ENCODE measurements at regions not wholly inside any gene's neighbourhood (a gene's known extent, or its start where the extent isn't known, plus 50 kb on each side); places are given as distances from the start of the nearest gene placed in this dataset.

DNA sequence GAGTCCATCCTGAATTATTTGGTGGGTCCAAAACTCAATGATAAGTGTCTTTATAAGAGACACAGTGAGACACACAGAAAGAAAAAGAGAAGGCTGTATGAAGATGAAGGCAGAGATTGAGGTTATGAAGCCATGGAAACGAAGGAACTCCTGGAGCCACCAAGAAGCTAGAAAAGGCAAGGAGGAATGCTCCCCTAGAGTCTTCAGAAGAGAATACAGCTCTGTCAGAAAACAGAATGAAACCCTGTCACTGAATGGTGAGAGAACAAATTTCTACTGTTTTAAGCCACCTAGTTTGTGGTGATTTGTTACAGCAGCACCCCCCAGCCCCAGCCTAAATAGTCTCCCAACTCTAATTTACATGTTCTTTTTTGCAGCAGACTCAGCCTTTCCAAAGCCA lies 635.1 kb downstream of the EPHA7 start:
- H3K4me3 ChIP-seq (ENCODE audit: low read depth, low read length), result no peak overlapping the region
- no peak for DNase-seq (ENCODE audit: low read depth)
- TF ChIP-seq, protein P1, sequence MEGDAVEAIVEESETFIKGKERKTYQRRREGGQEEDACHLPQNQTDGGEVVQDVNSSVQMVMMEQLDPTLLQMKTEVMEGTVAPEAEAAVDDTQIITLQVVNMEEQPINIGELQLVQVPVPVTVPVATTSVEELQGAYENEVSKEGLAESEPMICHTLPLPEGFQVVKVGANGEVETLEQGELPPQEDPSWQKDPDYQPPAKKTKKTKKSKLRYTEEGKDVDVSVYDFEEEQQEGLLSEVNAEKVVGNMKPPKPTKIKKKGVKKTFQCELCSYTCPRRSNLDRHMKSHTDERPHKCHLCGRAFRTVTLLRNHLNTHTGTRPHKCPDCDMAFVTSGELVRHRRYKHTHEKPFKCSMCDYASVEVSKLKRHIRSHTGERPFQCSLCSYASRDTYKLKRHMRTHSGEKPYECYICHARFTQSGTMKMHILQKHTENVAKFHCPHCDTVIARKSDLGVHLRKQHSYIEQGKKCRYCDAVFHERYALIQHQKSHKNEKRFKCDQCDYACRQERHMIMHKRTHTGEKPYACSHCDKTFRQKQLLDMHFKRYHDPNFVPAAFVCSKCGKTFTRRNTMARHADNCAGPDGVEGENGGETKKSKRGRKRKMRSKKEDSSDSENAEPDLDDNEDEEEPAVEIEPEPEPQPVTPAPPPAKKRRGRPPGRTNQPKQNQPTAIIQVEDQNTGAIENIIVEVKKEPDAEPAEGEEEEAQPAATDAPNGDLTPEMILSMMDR (IDR thresholded peaks at IDR 0.05; ENCODE audit: control insufficient read depth, extremely low read depth, insufficient read depth), result no peak

DNA sequence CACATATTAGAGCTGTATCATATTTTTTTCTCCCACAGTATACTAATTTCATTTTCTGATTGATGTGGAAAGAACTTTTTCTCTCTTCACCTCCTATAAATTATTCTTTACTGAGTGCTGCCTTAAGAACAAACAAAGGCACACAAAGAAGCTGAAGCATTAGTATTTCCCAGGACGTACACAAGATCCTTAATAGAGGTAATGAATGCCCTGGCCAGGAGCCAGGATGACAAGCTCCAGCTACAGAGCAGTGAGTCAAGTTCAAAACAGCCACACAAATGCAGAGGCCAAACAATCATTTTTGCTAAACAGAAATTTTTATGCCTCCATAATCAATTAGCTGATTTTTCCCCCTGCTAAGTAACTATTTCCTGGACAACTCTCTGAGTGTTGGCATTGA lies 639.6 kb downstream of the EPHA7 start:
- DNase-seq (ENCODE audit: low read depth), result peak; percentile 46
- TF ChIP-seq, protein P1 (IDR thresholded peaks at IDR 0.05; ENCODE audit: control insufficient read depth, extremely low read depth, insufficient read depth), result no peak
- H3K4me3 ChIP-seq (ENCODE audit: low read depth, low read length), result no peak overlapping the region

DNA sequence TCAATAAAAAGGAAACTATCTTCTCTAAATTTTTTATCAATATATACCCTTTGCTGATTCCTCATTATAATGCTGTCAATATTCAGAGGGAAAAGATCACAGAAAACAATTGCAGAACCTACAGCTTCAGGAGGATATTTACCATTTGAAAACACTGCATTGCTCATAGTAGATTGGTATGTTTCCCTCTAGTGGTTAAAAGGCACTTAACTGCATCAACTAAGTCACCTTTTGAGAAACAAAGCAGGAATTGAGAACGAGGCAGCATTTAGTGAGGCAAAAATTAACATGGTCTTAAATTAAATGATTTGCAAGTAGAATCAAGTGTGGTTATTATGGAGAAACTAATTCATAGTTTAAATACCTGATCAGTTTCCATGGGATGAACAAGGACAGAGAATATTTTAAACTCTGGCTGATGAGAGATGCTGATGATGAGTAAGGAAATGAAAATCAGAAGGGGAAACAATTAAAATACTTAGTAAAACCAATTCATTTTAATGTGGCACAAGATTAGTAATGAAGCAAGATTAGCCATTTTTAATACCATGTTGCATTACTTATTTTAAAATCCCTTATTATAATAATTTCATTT lies 642.1 kb downstream of the EPHA7 start:
- peak; percentile 25 for DNase-seq (ENCODE audit: low read depth)
- no peak overlapping the region for H3K4me3 ChIP-seq (ENCODE audit: low read depth, low read length)
- TF ChIP-seq, protein P1 (IDR thresholded peaks at IDR 0.05; ENCODE audit: control insufficient read depth, extremely low read depth, insufficient read depth), result peak; percentile 70

DNA sequence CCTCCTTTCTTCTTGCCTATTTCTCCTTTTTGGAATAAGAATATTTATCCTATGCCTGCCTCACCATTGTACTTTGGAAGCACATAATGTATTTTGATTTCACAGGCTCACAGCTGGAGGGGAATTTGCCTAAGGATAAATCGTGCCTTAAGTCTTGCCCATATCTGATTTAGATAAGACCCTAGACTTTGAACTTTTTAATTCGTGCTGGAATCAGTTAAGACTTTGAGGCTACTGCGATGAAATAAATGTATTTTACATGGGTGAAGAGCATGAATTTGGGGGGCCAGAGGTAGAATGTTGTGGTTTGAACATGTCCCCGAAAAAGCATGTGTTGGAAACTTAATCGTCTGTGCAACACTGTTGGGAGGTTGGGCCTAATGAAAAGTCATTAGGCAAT lies 648.8 kb downstream of the EPHA7 start:
- H3K4me3 ChIP-seq (ENCODE audit: low read depth, low read length), result no peak overlapping the region
- DNase-seq (ENCODE audit: low read depth), result no peak
- TF ChIP-seq, protein P1 (IDR thresholded peaks at IDR 0.05; ENCODE audit: control insufficient read depth, extremely low read depth, insufficient read depth), result no peak

DNA sequence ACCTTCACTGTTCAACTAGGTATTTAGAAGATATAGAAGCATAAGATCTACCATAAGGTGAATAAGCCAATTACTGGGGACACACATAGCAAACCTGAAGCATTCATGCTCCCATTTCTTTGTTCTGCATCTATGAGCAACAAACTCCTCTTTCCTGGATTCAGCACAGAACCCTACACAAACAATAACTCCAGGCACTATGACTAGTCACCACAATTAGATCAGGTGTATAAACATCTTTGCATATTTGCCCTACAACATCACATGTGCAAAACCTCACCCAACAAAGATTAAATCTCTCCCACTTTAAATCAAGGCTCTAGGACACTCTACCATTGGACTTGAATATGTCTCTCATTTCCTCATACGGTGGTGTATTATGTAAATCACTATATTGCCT lies 652.3 kb downstream of the EPHA7 start:
- DNase-seq (ENCODE audit: low read depth), result no peak
- no peak overlapping the region for H3K4me3 ChIP-seq (ENCODE audit: low read depth, low read length)
- TF ChIP-seq, protein P1 (IDR thresholded peaks at IDR 0.05; ENCODE audit: control insufficient read depth, extremely low read depth, insufficient read depth), result no peak

DNA sequence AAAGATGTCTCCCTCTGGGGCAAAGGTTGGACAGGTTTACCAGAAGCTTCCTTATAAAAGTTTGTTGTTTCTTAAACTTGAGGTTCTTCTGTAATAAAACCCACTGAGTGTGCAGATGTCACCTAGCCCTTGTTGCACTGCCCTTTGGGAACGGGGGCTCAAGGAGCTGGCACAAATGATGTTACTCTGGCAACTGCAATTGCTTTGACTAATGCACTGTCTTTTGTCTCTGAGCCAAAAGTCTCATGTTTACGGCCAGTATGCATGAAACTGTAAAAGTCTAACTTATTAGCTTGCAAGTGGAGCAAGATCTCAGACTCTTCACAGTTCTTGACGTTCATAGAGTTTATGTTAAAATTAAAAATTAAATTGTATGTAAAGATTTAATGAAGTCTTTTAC lies 655.7 kb downstream of the EPHA7 start:
- no peak overlapping the region for H3K4me3 ChIP-seq (ENCODE audit: low read depth, low read length)
- no peak for DNase-seq (ENCODE audit: low read depth)
- TF ChIP-seq, protein P1 (IDR thresholded peaks at IDR 0.05; ENCODE audit: control insufficient read depth, extremely low read depth, insufficient read depth), result no peak

DNA sequence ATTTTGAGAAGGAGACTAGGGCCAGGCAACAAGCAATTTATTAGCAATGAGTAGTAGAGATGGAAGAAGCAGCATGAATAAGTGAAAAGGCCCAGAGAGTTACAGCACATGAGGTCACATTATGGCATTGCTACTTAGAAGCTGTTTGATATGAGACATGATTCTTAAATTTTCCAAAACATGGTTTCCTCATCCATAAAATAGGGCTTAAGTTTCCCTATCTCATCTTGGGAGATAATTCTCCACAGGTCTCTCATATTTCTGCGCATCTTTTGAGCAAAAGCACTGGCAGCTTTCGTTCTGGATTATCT lies 656.1 kb downstream of the EPHA7 start:
- DNase-seq (ENCODE audit: low read depth), result no peak
- TF ChIP-seq, protein P1 (IDR thresholded peaks at IDR 0.05; ENCODE audit: control insufficient read depth, extremely low read depth, insufficient read depth), result no peak

More for the DNA sequence above, 656.1 kb downstream of the EPHA7 start:
- no peak overlapping the region for H3K4me3 ChIP-seq (ENCODE audit: low read depth, low read length)
